GM06990 (cell line): ENCODE measurements at regions not wholly inside any gene's neighbourhood (a gene's known extent, or its start where the extent isn't known, plus 50 kb on each side); places are given as distances from the start of the nearest gene placed in this dataset.

Experiments
- DNase-seq: peaks from one replicate; pipeline ENCODE4 v3.0.0-alpha.2; 2011; ENCODE audit not compliant: insufficient read length; ENCODE audit errors: extremely low read depth
- H3K27me3 ChIP-seq: replicated peaks from 2 replicates; pipeline ENCODE4 v1.6.0; 2011; ENCODE audit warnings: low read length; ENCODE audit not compliant: control insufficient read depth, insufficient read depth
- H3K36me3 ChIP-seq: 2 replicates; pipeline ENCODE4 v1.5.1; 2011; ENCODE audit warnings: low read length; ENCODE audit not compliant: control insufficient read depth, insufficient read depth
- H3K4me3 ChIP-seq: replicated peaks from 2 replicates; pipeline ENCODE4 v1.5.1; 2011; ENCODE audit warnings: low read depth, mild to moderate bottlenecking, control low read depth, low read length
- CTCF ChIP-seq: IDR thresholded peaks from 2 replicates; pipeline ENCODE4 v1.5.1; 2011; ENCODE audit warnings: low read length, control low read depth, mild to moderate bottlenecking, inconsistent platforms; ENCODE audit not compliant: insufficient read depth, poor library complexity, severe bottlenecking

- no peak for TF ChIP-seq CTCF
- H3K36me3 ChIP-seq = no peaks in the 10 kb centered on the region
- H3K4me3 ChIP-seq = no peak overlapping the region
- DNase-seq = no peak
- H3K27me3 ChIP-seq = no peaks in the 10 kb centered on the region
Measured at GRCh38 chr6:8944548-8944947, 509.2 kb upstream of the SLC35B3 start.

GRCh38 chr6:8943073-8943472 is 507.7 kb upstream of the SLC35B3 start:
- Histone ChIP-seq H3K27me3 (no peaks in the 10 kb centered on the region), H3K4me3 (no peak overlapping the region), H3K36me3 (no peaks in the 10 kb centered on the region)
- DNase-seq = no peak
- no peak for TF ChIP-seq CTCF

- TF ChIP-seq CTCF = no peak
- no peak for DNase-seq
- no peak overlapping the region for H3K4me3 ChIP-seq
- H3K27me3 ChIP-seq = no peaks in the 10 kb centered on the region
- no peaks in the 10 kb centered on the region for H3K36me3 ChIP-seq
Measured at GRCh38 chr6:8941577-8941976, 506.2 kb upstream of the SLC35B3 start.

GRCh38 chr6:8940356-8940755 is 505.0 kb upstream of the SLC35B3 start:
- no peak overlapping the region for H3K4me3 ChIP-seq
- H3K36me3 ChIP-seq = no peaks in the 10 kb centered on the region
- no peak for TF ChIP-seq CTCF
- DNase-seq = no peak
- H3K27me3 ChIP-seq = no peaks in the 10 kb centered on the region

- no peak for DNase-seq
- TF ChIP-seq CTCF = no peak
- Histone ChIP-seq H3K36me3 (no peaks in the 10 kb centered on the region), H3K27me3 (no peaks in the 10 kb centered on the region), H3K4me3 (no peak overlapping the region)
Measured at GRCh38 chr6:8939615-8940014, 504.3 kb upstream of the SLC35B3 start.

- TF ChIP-seq CTCF = no peak
- no peaks in the 10 kb centered on the region for H3K27me3 ChIP-seq
- no peak overlapping the region for H3K4me3 ChIP-seq
- no peak for DNase-seq
- H3K36me3 ChIP-seq = no peaks in the 10 kb centered on the region
Measured at GRCh38 chr6:8934318-8934717, 499.0 kb upstream of the SLC35B3 start.
